Nephron (organoid): ENCODE measurements at regions not wholly inside any gene's neighbourhood (a gene's known extent, or its start where the extent isn't known, plus 50 kb on each side); places are given as distances from the start of the nearest gene placed in this dataset.

Source experiments
- H3K27ac Mint-ChIP-seq, 3 experiments: 2 replicates each; pipeline ENCODE4 v1.8.0; 2020; ENCODE audit warnings: mixed read lengths in 3 of 3, mild to moderate bottlenecking in 2 of 3, moderate library complexity in 1 of 3
- H3K27me3 Mint-ChIP-seq: 2 replicates; pipeline ENCODE4 v1.8.0; 2021; ENCODE audit warnings: low read depth, mild to moderate bottlenecking, moderate library complexity, mixed read lengths
- H3K36me3 Mint-ChIP-seq: 2 replicates; pipeline ENCODE4 v1.8.0; 2020; ENCODE audit warnings: low read depth, mixed read lengths
- H3K4me1 Mint-ChIP-seq: 2 replicates; pipeline ENCODE4 v1.8.0; 2020; ENCODE audit warnings: mixed read lengths
- H3K4me3 Mint-ChIP-seq, 3 experiments: 2 replicates each; pipeline ENCODE4 v1.8.0; 2020; ENCODE audit warnings: mild to moderate bottlenecking in 3 of 3, mixed read lengths in 3 of 3, moderate library complexity in 2 of 3
- H3K9me3 Mint-ChIP-seq: 2 replicates; pipeline ENCODE4 v1.8.0; 2020; ENCODE audit warnings: mixed read lengths
- TF ChIP-seq, protein P1 (sequence below), 3 experiments: fragments of 200-600 bp; sonication (generic); IDR thresholded peaks; one replicate each; pipeline ENCODE4 v1.5.0; 2021; ENCODE audit warnings: antibody characterized with exemption in 3 of 3; ENCODE audit not compliant: unreplicated experiment in 3 of 3

DNA sequence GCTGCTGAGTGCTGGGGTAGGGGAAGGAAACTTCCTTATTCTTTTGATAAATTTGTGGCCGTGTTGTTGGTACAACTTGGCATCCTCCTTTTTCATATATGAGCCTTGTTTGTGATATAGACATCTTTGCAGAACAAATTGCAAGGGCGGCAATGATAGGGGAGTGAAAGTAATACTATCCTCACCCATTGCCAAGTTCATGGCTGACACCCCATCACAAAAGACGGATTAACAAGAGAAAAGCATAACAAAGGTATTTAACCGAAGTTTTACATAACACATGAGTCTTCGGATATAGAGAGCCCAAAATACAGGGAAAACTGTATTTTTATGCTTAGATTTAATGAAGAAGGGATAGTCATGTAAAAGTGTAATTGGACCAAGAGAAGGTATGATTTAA is 86.3 kb upstream of the TMPRSS2 start:
- H3K36me3 Mint-ChIP-seq, result no peaks in the 10 kb centered on the region
- H3K9me3 Mint-ChIP-seq, result no peaks in the 10 kb centered on the region
- H3K27me3 Mint-ChIP-seq, result peaks cover 4% of the 10 kb centered on the region
- H3K4me3 Mint-ChIP-seq, result no peak overlapping the region
- no peaks in the 10 kb centered on the region for H3K4me1 Mint-ChIP-seq
- TF ChIP-seq, protein P1, sequence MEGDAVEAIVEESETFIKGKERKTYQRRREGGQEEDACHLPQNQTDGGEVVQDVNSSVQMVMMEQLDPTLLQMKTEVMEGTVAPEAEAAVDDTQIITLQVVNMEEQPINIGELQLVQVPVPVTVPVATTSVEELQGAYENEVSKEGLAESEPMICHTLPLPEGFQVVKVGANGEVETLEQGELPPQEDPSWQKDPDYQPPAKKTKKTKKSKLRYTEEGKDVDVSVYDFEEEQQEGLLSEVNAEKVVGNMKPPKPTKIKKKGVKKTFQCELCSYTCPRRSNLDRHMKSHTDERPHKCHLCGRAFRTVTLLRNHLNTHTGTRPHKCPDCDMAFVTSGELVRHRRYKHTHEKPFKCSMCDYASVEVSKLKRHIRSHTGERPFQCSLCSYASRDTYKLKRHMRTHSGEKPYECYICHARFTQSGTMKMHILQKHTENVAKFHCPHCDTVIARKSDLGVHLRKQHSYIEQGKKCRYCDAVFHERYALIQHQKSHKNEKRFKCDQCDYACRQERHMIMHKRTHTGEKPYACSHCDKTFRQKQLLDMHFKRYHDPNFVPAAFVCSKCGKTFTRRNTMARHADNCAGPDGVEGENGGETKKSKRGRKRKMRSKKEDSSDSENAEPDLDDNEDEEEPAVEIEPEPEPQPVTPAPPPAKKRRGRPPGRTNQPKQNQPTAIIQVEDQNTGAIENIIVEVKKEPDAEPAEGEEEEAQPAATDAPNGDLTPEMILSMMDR (IDR thresholded peaks at IDR 0.05; ENCODE audit: unreplicated experiment in 3 of 3), result no peak
- peak overlapping the region; percentile 20 to 95 (median 70) for H3K27ac Mint-ChIP-seq

- TF ChIP-seq, protein P1 (IDR thresholded peaks at IDR 0.05; ENCODE audit: unreplicated experiment in 3 of 3), result no peak
- Mint-ChIP-seq H3K4me1 (no peaks in the 10 kb centered on the region), H3K9me3 (peaks cover 5% of the 10 kb centered on the region), H3K36me3 (no peaks in the 10 kb centered on the region), H3K27ac (peak overlapping the region; percentile 20 to 95 (median 70)), H3K4me3 (no peak overlapping the region), H3K27me3 (peaks cover 6% of the 10 kb centered on the region)
Observed at GRCh38 chr21:41593760-41594138, 85.8 kb upstream of the TMPRSS2 start.

- Mint-ChIP-seq H3K27ac (peak overlapping the region in 2 of 3 experiments; percentile 70 to 95), H3K9me3 (peaks cover 8% of the 10 kb centered on the region), H3K27me3 (peaks cover 10% of the 10 kb centered on the region), H3K36me3 (no peaks in the 10 kb centered on the region), H3K4me1 (no peaks in the 10 kb centered on the region), H3K4me3 (no peak overlapping the region)
- TF ChIP-seq, protein P1 (IDR thresholded peaks at IDR 0.05; ENCODE audit: unreplicated experiment in 3 of 3), result no peak
Observed at GRCh38 chr21:41593051-41593759, 85.2 kb upstream of the TMPRSS2 start.

DNA sequence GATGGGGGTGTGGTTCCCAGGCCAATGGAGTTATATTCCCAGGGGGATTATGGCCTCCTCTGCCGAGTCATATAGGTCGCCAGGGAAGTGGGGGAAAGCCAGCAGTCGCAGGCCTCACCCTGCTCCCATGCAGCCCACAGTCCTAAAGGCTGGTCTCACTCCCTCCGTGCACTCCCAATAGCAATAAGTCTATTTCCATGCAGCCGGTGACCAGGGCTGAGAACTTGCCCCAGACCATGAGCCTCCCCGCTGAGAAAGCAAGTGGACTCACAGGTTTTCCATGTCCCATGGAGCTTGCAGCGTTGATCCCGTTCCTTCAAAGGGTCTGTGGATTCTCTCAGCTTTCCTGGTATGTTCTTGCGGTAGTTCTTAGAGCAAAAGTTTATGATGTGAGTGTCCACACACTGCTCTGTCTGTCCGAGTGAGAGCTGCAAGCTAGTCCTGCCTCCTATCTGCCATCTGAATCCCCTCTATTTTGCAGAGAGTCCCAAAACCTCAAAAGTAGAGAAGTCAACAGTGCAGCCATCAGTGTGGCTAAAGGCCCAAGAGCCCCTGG is 81.7 kb upstream of the TMPRSS2 start:
- Mint-ChIP-seq H3K27me3 (peaks cover 10% of the 10 kb centered on the region), H3K4me3 (no peak overlapping the region), H3K9me3 (peaks cover 14% of the 10 kb centered on the region), H3K36me3 (no peaks in the 10 kb centered on the region), H3K27ac (no peak overlapping the region), H3K4me1 (no peaks in the 10 kb centered on the region)
- TF ChIP-seq, protein P1 (IDR thresholded peaks at IDR 0.05; ENCODE audit: unreplicated experiment in 3 of 3), result no peak

GRCh38 chr21:41589131-41589530 is 81.2 kb upstream of the TMPRSS2 start:
- H3K4me1 Mint-ChIP-seq, result no peaks in the 10 kb centered on the region
- H3K36me3 Mint-ChIP-seq, result no peaks in the 10 kb centered on the region
- H3K27ac Mint-ChIP-seq, result no peak overlapping the region
- H3K9me3 Mint-ChIP-seq, result peaks cover 14% of the 10 kb centered on the region
- H3K4me3 Mint-ChIP-seq, result no peak overlapping the region
- TF ChIP-seq, protein P1 (IDR thresholded peaks at IDR 0.05; ENCODE audit: unreplicated experiment in 3 of 3), result no peak
- H3K27me3 Mint-ChIP-seq, result peaks cover 10% of the 10 kb centered on the region
